Keratinocyte (primary cell): ENCODE measurements at regions not wholly inside any gene's neighbourhood (a gene's known extent, or its start where the extent isn't known, plus 50 kb on each side); places are given as distances from the start of the nearest gene placed in this dataset.

Experiments
- CTCF ChIP-seq, 3 experiments: IDR thresholded peaks in 1 of 3; conservative IDR thresholded peaks in 1 of 3; optimal IDR thresholded peaks in 1 of 3; 2 replicates in 2 of 3; 3 replicates in 1 of 3; pipeline versions ENCODE3 to v1.5.1; 2011; ENCODE audit warnings: low read length in 3 of 3, mild to moderate bottlenecking in 3 of 3, moderate library complexity in 2 of 3, control low read depth in 1 of 3, inconsistent platforms in 1 of 3; ENCODE audit not compliant: insufficient read depth in 2 of 3; ENCODE audit errors: extremely low read depth in 1 of 3
- EZH2 ChIP-seq: IDR thresholded peaks from one replicate; pipeline ENCODE4 v1.6.1; 2012; ENCODE audit warnings: inconsistent platforms, mild to moderate bottlenecking, low read length, moderate library complexity

GRCh38 chr22:49028111-49028510 lies 799.6 kb downstream of the BRD1 start:
- TF ChIP-seq CTCF (optimal IDR thresholded peaks at IDR 0.05 in 1 of 3, IDR thresholded peaks at IDR 0.05 in 1 of 3, conservative IDR thresholded peaks at IDR 0.05 in 1 of 3; ENCODE audit: extremely low read depth in 1 of 3, insufficient read depth in 2 of 3, low read length in 3 of 3) (no peak), EZH2 (no peak)
